VCaP (cell line): ENCODE measurements at regions not wholly inside any gene's neighbourhood (a gene's known extent, or its start where the extent isn't known, plus 50 kb on each side); places are given as distances from the start of the nearest gene placed in this dataset.
"Not testable (repeated sequence)": the region's sequence is repeated elsewhere in the genome, so short reads cannot be mapped to it uniquely, and the experiment has no call there.

Experiments
- H3K27ac ChIP-seq: fragments of 450-650 bp; 2 replicates; pipeline ENCODE4 v1.5.1; 2017
- CTCF ChIP-seq: fragments of 450-650 bp; conservative IDR thresholded peaks from 2 replicates; pipeline ENCODE4 v1.5.1; 2017; ENCODE audit warnings: mild to moderate bottlenecking, moderate library complexity

DNA sequence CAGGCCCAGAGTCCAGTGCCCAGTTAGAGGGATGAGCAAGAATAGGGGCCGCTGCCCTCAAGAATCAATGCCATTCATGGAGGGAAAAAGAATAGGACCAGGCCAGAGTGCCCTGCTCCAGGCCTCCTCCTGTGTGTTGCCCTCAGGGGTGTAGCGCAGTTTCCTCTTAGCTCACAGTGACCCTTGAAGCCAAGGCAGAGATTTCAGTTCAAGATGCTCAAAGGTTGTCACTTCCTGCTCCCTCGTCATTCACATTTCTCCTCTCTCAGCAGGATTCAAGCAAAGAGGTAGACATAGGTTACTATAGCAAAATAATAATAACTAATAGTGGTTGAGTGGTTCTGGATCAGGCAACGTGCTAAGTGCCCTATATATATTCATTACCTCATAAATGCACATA, 55.1 kb upstream of the PELI2 start:
- no peak for TF ChIP-seq CTCF
- no peak overlapping the region for H3K27ac ChIP-seq

DNA sequence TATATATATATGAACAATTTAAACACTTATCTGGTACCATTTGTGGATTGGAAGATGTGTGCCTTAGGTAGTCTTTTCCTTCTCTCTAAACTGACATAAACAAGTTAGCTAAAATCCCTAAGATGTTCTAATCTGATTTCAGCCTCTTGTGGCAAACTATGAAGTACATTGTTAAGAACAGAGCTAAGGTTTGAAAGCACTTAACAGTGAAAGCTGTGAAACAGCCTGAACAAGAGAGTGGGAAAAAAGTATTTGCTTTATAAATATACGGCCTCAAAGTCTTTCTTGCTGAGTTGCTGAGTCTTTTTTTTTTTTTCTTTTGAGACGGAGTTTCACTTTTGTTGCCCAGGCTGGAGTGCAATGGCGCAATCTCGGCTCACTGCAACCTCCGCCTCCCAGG, 53.7 kb upstream of the PELI2 start:
- H3K27ac ChIP-seq = no peak overlapping the region
- no peak for TF ChIP-seq CTCF

DNA sequence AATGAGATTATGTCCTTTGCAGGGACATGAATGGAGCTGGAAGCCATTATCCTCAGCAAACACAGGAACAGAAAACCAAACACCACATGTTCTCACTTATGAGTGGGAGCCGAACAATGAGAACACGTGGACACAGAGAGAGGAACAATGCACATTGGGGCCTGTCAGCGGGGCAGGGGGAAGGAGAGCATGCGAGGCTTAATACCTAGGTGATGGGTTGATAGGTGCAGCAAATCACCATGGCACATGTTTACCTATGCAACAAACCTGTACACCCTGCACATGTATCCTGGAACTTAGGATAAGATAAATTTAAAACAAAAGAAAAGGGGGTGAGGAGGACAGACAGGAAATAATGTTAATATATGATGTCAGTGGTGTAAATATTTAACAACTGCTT, 53.0 kb upstream of the PELI2 start:
- not testable (repeated sequence) for H3K27ac ChIP-seq

GRCh38 chr14:56065621-56066290, 52.5 kb upstream of the PELI2 start:
- no peak overlapping the region for H3K27ac ChIP-seq
- TF ChIP-seq CTCF = no peak
